ENCODE measurements at regions not wholly inside any gene's neighbourhood (a gene's known extent, or its start where the extent isn't known, plus 50 kb on each side); places are given as distances from the start of the nearest gene placed in this dataset.

GRCh38 chr10:25817200-25817599 is 116.8 kb upstream of the MYO3A start:
- ChIA-PET POLR2A (no interaction called here), CTCF (no interaction called here)
- H3K9me3 Mint-ChIP-seq: no peaks in the 10 kb centered on the region
- H3K27me3 Mint-ChIP-seq: peaks cover 7% of the 10 kb centered on the region
- peaks cover 9% of the 10 kb centered on the region for H3K4me1 Mint-ChIP-seq
- DNase-seq (no peak), ATAC-seq (ENCODE audit: low read depth) (no peak)
- H3K4me3 Mint-ChIP-seq: no peak overlapping the region
- no peak overlapping the region for H3K27ac Mint-ChIP-seq
- intact Hi-C loops (cut with micrococcal nuclease): no loop called here
- TF ChIP-seq CTCF (IDR thresholded peaks at IDR 0.05): no peak
- no peaks in the 10 kb centered on the region for H3K36me3 Mint-ChIP-seq (ENCODE audit: low read depth)

- Mint-ChIP-seq H3K36me3 (ENCODE audit: low read depth) (no peaks in the 10 kb centered on the region), H3K4me1 (peaks cover 9% of the 10 kb centered on the region), H3K9me3 (no peaks in the 10 kb centered on the region), H3K27me3 (peaks cover 7% of the 10 kb centered on the region), H3K4me3 (no peak overlapping the region), H3K27ac (no peak overlapping the region)
- DNase-seq: no peak
- intact Hi-C loops (cut with micrococcal nuclease): no loop called here
- ChIA-PET POLR2A (no interaction called here), CTCF (no interaction called here)
- no peak for TF ChIP-seq CTCF (IDR thresholded peaks at IDR 0.05)
- no peak for ATAC-seq (ENCODE audit: low read depth)
Measured at GRCh38 chr10:25818751-25819150, 115.3 kb upstream of the MYO3A start.

- intact Hi-C loops (cut with micrococcal nuclease): no loop called here
Measured at GRCh38 chr10:25820472-25820871, 113.6 kb upstream of the MYO3A start.

DNA sequence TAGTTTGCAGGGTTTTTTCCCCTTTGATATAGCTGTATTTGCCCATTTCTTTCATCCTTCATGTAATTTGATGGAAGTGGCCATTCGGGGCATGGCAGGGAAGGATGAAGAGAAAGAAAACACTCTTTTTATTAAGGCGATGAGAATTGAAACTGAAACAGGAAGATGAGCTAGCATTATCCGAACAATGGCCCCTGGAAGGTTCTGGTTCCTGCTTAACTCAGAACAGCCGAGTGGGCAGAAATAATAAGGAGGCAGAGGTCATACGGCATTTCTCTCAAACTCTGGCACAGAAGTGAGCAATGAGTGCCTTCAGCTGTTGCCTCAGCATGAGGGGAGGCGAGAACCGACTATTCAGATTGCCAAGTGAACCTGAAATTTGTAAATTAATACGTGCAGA is 113.2 kb upstream of the MYO3A start:
- peaks cover 9% of the 10 kb centered on the region for H3K4me1 Mint-ChIP-seq
- CTCF ChIA-PET: interaction anchor here (1.1 kb wide), 1 partner anchor 10 kb away, joined by 3 read pairs; no protein-coding TSS in a partner anchor
- H3K9me3 Mint-ChIP-seq: no peaks in the 10 kb centered on the region
- ATAC-seq (ENCODE audit: low read depth) (no peak), DNase-seq (no peak)
- peaks cover 4% of the 10 kb centered on the region for H3K27me3 Mint-ChIP-seq
- peak overlapping the region; percentile 61 for H3K27ac Mint-ChIP-seq
- H3K4me3 Mint-ChIP-seq: peak overlapping the region; percentile 77
- intact Hi-C loops (cut with micrococcal nuclease): no loop called here
- no peak for TF ChIP-seq CTCF (IDR thresholded peaks at IDR 0.05)
- POLR2A ChIA-PET: no interaction called here
- no peaks in the 10 kb centered on the region for H3K36me3 Mint-ChIP-seq (ENCODE audit: low read depth)

More at GRCh38 chr10:25820472-25820871, 113.6 kb upstream of the MYO3A start:
- no peak for DNase-seq
- Mint-ChIP-seq H3K4me1 (peaks cover 9% of the 10 kb centered on the region), H3K27me3 (peaks cover 4% of the 10 kb centered on the region), H3K27ac (peak overlapping the region; percentile 61), H3K36me3 (ENCODE audit: low read depth) (no peaks in the 10 kb centered on the region), H3K4me3 (peak overlapping the region; percentile 77), H3K9me3 (no peaks in the 10 kb centered on the region)
- TF ChIP-seq CTCF (IDR thresholded peaks at IDR 0.05): no peak
- ATAC-seq (ENCODE audit: low read depth): no peak
- POLR2A ChIA-PET: no interaction called here
- CTCF ChIA-PET: interaction anchor here (1.1 kb wide), 1 partner anchor 9 kb away, joined by 3 read pairs; no protein-coding TSS in a partner anchor

DNA sequence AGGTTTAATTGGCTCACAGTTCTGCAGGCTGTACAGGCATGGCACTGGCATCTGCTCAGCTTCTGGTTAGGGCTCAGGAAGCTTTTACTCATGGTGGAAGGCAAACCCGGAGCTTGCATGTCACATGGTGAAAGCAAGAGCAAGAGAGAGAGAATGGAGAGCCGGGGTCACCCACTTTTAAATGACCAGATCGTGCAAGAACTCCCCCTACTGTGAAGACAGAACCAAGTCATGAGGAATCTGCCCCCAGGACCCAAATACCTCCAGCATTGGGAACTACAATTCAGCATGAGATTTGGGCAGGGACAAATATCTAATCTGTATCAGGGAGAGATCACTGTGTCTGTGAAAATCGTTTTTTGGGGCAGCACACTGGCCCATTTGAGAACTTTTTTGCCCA is 110.0 kb upstream of the MYO3A start:
- no peaks in the 10 kb centered on the region for H3K36me3 Mint-ChIP-seq (ENCODE audit: low read depth)
- H3K27ac Mint-ChIP-seq: no peak overlapping the region
- ChIA-PET POLR2A (no interaction called here), CTCF (no interaction called here)
- no peaks in the 10 kb centered on the region for H3K9me3 Mint-ChIP-seq
- ATAC-seq (ENCODE audit: low read depth) (no peak), DNase-seq (no peak)
- intact Hi-C loops (cut with micrococcal nuclease): no loop called here
- H3K27me3 Mint-ChIP-seq: peaks cover 16% of the 10 kb centered on the region
- peaks cover 9% of the 10 kb centered on the region for H3K4me1 Mint-ChIP-seq
- H3K4me3 Mint-ChIP-seq: no peak overlapping the region
- no peak for TF ChIP-seq CTCF (IDR thresholded peaks at IDR 0.05)

All from activated B cell treated with CpG ODN at 0.5 μM for 24 hours (primary cell).